ENCODE measurements at regions not wholly inside any gene's neighbourhood (a gene's known extent, or its start where the extent isn't known, plus 50 kb on each side); places are given as distances from the start of the nearest gene placed in this dataset.

DNA sequence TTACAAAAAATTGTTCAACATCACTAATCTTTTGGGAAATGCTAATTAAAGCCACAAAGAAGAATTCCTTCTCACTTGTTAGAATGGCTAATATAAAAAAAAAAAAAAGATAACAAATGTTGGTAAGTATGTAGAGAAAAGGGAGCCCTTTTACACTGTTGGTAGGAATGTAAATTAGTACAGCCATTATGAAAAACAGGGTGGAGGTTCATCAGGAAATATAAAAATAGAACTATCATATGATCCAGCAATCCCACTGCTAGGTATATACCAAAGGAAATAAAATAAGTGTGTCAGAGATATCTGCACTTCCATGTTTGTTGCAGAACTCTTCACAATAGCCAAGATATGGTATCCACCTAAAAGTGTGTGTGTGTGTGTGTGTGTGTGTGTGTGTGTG is 83.5 kb upstream of the RGMB start:
- TF ChIP-seq, protein P1, sequence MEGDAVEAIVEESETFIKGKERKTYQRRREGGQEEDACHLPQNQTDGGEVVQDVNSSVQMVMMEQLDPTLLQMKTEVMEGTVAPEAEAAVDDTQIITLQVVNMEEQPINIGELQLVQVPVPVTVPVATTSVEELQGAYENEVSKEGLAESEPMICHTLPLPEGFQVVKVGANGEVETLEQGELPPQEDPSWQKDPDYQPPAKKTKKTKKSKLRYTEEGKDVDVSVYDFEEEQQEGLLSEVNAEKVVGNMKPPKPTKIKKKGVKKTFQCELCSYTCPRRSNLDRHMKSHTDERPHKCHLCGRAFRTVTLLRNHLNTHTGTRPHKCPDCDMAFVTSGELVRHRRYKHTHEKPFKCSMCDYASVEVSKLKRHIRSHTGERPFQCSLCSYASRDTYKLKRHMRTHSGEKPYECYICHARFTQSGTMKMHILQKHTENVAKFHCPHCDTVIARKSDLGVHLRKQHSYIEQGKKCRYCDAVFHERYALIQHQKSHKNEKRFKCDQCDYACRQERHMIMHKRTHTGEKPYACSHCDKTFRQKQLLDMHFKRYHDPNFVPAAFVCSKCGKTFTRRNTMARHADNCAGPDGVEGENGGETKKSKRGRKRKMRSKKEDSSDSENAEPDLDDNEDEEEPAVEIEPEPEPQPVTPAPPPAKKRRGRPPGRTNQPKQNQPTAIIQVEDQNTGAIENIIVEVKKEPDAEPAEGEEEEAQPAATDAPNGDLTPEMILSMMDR (IDR thresholded peaks at IDR 0.05; ENCODE audit: extremely low read depth, missing control alignments), result no peak
- no peak for DNase-seq (ENCODE audit: low spot score)

DNA sequence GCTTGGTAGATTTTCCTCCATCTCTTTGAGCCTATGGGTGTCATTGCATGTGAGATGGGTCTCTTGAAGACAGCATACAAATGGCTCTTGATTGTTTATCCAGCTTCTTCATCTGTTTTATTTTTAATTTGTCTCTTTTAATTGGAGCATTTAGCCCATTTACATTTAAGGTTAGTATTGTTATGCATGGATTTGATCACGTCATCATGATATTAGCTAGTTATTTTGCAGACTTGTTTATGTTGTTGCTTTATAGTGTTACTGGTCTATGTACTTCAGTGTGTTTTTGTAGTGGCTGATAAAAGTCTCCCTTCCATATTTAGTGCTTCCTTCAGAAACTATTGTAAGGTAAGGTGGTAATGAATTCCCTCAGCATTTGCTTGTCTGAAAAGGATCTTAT is 78.6 kb upstream of the RGMB start:
- DNase-seq (ENCODE audit: low spot score), result no peak
- TF ChIP-seq, protein P1 (IDR thresholded peaks at IDR 0.05; ENCODE audit: extremely low read depth, missing control alignments), result no peak

DNA sequence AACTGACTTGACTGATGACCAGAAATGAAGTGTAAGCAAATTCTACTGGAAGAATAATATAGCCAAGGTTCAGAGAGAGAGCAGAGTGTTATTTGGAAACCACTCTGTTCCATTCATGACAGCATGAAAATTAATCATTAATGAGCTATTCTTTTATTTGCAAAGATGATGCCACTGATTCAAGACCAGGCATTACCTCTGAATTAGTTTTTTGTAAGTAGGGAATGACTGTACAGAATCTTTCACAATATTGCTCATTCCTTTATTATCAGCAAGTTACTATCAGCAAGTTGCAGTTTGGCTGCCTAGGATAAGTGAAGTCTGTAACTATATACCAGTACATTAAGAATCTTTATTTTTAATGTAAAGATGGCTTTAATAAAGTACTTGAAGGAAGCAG is 75.1 kb upstream of the RGMB start:
- TF ChIP-seq, protein P1 (IDR thresholded peaks at IDR 0.05; ENCODE audit: extremely low read depth, missing control alignments), result no peak

DNA sequence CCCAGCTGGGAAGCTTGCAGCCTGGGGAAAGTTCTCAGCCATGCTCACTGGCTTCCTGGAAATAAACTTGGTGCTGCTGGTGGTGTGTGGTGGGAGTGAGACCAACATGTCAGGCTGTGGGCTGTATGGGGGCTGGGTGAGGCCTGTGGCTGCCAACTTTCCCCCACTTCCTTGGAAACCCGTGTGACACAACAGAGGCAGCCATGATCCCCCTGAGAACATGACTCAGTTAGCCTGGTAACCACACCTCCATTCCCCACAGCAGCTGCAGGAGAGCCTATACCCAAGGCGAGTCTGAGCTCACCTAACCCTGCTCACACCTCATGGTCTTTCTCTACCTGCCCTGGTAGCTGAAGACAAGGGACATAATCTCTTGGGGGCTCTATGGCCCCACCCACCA is 72.7 kb upstream of the RGMB start:
- TF ChIP-seq, protein P1 (IDR thresholded peaks at IDR 0.05; ENCODE audit: extremely low read depth, missing control alignments), result no peak
- no peak for DNase-seq (ENCODE audit: low spot score)

More for the DNA sequence above, 75.1 kb upstream of the RGMB start:
- DNase-seq (ENCODE audit: low spot score), result no peak

DNA sequence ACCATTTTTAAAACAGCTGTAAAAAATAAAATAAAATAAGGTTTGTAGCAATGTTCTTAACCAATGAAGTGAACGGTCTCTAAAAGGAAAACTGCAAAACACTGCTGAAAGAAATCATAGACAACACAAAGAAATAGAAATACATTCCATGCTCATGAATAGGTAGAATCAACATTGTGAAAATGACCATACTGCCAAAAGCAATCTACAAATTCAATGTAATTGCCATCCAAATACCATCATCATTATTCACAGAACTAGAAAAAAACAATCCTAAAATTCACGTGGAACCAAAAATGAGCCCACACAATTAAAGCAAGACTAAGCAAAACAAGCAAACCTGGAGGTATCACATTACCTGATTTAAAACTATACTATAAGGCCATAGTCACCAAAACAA is 67.6 kb upstream of the RGMB start:
- DNase-seq (ENCODE audit: low spot score), result no peak

DNA sequence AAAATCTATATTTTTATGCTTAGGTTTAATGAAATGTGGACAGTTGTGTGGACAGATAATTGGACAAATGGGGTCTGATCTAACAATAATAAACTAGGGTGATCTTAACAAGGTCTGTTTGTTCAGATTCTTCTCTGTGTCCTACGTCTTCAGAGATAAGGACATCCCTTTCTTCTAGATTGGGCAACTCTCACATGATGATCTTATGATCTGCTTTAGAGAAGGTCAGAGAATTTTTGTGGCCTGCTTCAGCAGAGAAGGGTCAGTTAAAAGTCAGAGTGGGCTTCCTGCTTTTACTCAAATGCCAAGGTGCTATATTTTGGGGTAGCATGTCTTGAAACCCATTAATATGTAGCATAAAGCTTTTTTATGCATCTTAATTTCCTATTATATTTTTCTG is 63.8 kb upstream of the RGMB start:
- no peak for DNase-seq (ENCODE audit: low spot score)
- TF ChIP-seq, protein P1 (IDR thresholded peaks at IDR 0.05; ENCODE audit: extremely low read depth, missing control alignments), result no peak

More for the DNA sequence above, 67.6 kb upstream of the RGMB start:
- TF ChIP-seq, protein P1 (IDR thresholded peaks at IDR 0.05; ENCODE audit: extremely low read depth, missing control alignments), result no peak

DNA sequence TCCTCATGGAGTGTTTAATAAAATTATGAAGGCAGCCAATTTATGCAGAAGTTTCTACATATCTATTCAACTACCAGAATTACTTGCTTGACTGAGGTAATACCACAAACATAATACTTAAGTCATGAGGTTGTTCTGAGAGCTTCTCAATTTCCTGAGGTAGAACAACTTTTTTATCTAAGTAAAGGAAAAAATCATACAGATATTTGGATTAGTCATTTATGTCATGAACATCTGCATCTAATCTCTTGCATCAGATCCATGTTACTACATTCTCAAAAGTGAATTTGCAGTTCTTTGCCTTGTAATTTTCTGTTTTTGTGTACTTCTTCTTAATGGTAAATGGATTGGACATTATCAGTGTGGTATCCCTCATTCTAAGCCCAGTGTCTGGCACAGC is 60.4 kb upstream of the RGMB start:
- TF ChIP-seq, protein P1 (IDR thresholded peaks at IDR 0.05; ENCODE audit: extremely low read depth, missing control alignments), result no peak
- DNase-seq (ENCODE audit: low spot score), result no peak

Measured in GM20000 (cell line).